HG02884 (cell line): ENCODE measurements at regions not wholly inside any gene's neighbourhood (a gene's known extent, or its start where the extent isn't known, plus 50 kb on each side); places are given as distances from the start of the nearest gene placed in this dataset.

Experiments used
- ATAC-seq: cut with Tn5 transposase; IDR thresholded peaks from one replicate; pipeline ENCODE4 v1.9.1; 2021; ENCODE audit warnings: mild to moderate bottlenecking, moderate library complexity; ENCODE audit not compliant: unreplicated experiment

DNA sequence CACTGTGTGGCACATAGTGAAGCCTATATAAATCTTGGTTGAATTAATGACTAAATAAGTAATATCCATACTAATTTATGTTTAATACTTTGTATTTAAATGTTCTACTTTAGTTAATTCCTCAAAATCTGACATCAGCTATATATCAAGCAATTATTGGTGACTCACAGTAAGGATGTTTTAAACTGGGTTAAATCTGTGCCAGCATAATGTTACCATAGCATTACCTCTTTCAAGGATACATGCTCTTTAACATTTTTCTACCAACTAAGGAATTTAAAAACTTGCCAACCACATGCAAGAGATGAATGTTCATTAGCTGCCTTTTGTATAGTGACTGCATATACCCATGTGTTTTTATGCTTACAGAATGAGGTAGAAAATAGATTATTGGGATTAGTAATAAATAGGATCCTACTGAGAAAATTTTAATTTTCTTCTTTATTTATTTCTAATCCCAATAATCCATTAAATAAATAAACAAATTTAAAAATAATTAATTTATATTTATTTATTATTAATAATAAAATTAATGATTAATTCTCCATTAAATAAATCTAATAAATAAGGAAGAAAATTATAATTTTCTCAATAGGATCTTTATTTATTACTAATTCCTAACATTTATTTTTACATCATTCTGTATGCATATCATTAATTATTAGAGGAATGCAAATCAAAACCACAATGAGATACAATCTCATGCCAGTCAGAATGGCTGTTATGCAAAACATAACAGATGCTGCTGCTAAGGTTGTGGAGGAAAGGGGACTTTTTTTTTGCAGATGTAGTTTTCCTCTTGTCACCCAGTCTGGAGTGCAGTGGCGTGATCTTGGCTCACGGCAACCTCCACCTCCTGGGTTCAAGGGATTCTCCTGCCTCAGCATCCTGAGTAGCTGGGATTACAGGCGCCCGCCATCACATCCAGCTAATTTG is 410.7 kb upstream of the DSEL start:
- ATAC-seq: no peak

- ATAC-seq: no peak
Measured at GRCh38 chr18:67924656-67925055, 408.1 kb upstream of the DSEL start.

GRCh38 chr18:67919316-67919715 is 402.8 kb upstream of the DSEL start:
- ATAC-seq: no peak

DNA sequence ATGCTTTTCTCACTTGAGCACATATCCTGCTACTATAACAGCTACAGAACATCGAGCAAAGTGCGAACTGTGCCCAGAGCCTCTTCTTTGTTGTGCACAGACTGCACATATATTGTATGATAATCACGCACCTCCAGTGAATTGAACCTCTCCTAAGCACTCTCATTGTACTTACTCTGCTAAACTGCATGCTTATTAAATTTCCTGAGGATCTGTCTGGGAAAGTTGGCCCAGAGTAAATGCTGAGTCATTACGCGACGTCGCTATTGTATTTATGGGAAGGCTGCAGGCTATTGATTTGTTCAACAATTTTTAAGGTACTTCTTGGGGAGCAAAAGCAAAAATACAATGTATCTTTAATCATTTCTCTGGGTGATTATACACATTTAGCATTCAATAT is 399.6 kb upstream of the DSEL start:
- no peak for ATAC-seq

DNA sequence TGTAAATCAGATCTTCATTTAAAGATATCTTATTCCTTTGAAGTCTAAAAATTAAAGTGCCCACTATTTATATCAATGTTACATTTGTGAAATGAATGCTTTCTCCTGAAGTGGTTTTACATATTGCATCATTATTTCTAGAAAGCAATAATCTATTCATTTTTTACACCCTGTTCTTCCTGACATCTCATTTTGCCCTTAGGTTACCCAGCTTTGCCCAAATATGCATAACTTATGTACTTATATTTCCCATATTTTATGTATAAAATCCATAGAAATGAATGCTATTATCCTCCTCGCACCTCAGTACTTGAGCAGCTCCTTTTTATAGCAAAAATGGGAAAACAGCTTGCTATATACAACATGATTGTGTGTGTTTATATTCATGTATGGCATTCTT is 396.5 kb upstream of the DSEL start:
- ATAC-seq: no peak

- no peak for ATAC-seq
Measured at GRCh38 chr18:67901573-67901972, 385.1 kb upstream of the DSEL start.

DNA sequence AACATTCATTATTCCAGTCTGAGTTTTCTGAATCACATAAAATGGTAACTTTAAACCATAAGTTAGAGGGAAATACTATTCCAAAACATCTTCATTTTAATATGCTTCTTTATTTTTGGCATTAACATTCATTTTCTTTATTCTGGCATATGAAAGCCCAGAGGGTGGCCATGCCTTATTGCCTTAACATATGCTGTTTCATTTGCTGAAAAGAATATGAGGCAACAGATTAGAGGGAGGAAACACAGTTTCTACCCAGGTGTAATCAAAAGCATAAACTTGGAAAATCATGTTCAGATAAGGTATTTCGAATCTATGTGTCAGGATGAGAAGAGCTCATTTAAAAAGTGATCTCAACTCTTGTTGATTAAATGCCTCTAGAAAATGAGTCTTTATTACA is 379.9 kb upstream of the DSEL start:
- ATAC-seq: no peak

DNA sequence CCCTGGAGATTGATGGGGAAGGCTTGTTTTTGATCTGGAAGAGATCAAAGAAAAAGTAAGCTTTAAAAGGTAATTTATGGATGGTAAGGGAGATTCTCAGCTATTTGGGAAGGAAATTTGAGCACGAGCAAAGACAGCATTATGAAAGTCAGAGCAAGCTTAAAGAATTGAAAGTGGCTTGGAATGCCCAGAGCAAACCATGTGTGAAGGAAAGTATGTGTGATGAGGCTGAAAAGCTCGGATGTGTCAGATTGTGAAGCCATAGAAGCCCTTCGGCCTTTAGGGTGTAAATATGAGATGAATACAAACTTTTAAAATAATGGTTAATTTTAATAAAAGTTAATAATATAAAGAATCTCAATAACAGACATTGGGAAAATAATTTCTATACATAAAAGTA is 377.4 kb upstream of the DSEL start:
- ATAC-seq: no peak

DNA sequence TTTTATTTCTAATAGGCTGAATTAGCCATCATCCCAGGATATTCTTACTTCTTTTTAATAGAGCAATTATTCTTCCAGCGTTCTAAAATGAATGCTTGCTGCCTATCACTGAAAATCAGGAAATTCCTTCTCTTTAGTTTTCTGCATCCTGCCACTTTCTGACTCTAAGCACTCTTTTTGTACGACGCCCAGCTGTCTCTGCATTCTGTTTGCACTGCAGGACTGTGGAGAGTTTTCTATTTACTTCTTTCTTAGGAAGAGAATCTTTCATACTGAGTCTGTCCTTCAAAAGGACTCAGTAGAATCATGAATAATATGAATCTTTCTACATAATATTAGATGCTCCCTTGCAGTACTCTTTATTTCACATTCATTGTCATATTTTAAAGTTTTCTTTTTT is 360.4 kb upstream of the DSEL start:
- ATAC-seq: no peak

DNA sequence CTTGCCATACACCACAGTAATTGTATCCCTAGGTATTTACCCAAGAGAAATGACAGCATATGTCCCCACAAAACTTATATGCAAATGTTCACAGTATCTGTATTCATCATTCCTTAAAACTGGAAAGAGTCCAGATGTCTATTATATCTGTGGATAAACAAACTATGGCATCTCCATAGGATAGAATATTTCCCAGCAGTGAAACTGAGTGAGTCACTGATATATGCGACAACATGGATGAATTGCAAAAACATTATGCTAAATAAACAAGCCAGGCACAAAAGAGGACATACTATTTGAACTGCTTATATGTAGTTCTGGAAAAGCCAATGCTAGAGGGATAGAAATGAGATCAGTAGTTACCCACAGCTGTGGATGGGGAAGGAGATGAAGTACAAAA is 359.4 kb upstream of the DSEL start:
- no peak for ATAC-seq

DNA sequence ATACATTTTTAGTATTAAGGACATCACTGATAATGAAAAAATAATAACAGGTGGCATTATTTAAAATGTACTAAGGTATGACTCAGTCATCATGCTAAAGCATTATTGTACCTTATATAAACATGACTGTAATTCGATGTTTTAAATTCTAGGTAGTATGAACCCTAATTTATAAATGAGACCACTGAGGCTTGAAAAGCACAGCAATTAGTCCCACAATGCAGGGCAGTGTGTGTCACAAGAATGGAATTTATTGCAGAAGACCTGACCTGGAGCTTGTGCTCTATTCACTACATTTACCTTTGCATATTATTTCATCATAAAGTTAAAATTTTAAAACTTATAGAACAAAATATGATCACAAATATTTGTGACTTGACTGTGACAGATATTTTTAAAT is 358.5 kb upstream of the DSEL start:
- no peak for ATAC-seq

- ATAC-seq: no peak
Measured at GRCh38 chr18:67865400-67865799, 348.9 kb upstream of the DSEL start.

GRCh38 chr18:67864677-67865340 is 348.3 kb upstream of the DSEL start:
- no peak for ATAC-seq

DNA sequence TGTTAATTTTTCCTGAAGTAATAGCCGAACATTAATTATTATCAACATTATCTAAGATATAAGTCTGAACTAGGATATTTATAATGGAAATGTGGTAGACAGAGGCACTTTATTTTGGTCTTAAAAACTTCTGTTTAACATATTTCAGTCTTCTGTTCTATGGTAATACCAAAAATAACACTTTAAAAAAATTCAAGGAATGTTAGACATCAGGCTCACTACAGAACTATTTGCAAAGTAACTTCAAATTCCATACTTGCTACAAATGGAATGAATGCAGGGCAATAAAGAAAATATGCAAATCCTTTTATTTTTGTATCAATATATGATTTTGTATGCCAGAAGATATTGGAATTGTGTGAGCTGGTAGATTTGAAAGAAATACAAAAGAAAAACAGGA is 345.5 kb upstream of the DSEL start:
- ATAC-seq: no peak

DNA sequence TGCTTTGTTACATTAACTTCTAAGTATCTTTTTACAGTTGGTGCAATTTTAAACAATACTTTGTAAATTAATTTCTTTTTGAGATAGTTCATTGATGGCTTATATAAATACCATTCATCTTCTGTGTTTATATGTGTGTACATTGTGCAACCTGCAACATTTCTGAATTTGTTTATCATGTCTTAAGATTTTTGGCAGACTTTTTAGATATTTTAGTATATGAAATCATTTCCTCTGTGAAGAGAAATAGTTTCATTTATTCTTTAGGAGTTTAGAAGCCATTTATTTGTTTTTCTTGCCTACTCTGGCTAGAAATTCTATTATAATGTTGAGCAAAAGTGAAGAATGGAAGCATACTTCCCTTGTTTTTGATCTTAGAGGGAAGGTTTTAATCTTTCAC is 337.8 kb upstream of the DSEL start:
- ATAC-seq: no peak

- ATAC-seq: no peak
Measured at GRCh38 chr18:67846422-67847098, 330.0 kb upstream of the DSEL start.

DNA sequence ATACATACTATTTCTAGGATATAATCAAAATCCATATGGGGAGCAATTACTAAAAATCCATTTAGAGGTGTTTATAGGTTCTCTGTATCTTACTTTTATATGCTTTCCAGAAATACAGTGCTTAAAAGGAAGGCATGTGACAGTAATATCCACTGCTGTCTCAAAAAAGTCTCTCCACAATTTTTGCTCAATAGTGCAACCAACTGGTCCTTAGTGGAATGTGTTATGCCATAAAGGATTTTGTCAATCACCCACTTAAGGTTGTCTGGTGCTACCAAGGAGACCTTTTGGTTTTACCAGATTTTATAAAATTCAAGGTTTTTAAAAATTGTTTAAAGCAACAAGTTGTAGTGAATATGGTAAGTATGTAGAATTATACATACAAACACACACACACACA is 328.5 kb upstream of the DSEL start:
- no peak for ATAC-seq

DNA sequence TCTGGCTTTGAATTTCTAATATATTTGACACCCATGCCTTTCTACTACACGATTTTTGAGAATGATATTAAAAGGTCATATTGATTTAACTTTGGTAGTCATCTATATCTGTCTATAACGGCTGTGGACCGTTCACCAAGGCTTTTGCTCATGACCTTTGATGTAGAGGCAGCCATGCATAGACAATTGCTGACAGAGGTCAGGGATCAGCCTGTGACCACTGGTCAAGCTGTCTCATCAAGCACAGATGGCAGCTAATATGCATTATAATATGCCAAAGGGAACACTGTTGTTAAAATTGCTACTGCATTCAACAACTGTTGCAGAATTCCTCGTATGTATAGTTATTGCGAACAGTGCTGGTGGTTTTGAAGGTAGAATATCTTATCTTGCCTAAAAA is 323.9 kb upstream of the DSEL start:
- ATAC-seq: no peak

DNA sequence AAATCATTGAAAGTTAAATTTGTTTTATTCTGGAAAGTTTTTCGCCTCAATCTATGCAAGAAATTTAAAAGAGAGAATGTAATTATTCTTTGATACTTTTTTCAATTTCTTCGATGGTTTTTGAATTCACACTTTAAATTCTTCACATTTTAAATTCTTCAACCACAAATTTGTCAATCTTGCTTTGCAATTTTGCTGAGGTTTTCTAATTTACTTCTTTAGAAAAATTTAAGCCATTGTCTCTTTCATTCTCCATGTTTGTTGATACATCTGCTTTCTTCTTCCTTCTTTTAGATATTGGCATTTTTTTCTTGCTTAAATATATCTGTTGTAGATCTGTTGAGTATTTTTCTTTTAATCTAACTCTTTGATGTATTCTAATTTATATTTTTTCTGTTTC is 301.9 kb upstream of the DSEL start:
- no peak for ATAC-seq

GRCh38 chr18:67815280-67815679 is 298.8 kb upstream of the DSEL start:
- ATAC-seq: no peak

DNA sequence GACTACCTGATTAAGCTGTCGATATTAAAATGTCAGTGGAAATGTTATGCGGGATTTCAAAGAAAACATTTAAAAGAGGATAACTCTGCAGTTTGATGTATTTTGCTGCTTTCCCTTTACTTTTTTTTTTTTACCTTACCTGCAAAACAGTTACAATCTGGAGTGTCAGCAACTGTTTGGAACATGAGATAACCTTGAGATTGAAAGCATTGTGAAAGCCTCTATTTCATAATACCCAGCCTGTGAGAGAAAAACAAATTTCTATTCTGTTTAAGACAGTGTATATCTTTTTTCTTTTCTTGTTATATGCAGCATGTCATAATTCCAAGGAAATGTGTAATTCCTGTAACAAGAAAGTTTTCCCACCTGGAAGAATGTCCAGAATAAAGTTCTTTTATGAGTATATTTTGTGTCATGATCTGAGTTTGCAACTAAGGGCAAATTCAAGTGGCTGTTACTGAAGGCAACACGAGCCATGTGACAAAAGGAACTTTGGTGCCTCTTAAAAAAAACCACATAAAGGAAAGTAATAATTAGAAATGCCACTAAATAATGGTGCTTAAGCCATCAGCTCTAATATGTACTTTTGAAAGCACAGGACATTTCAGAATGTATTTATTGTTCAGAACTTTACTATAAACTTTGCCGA is 297.0 kb upstream of the DSEL start:
- ATAC-seq: no peak
